ENCODE measurements at regions not wholly inside any gene's neighbourhood (a gene's known extent, or its start where the extent isn't known, plus 50 kb on each side); places are given as distances from the start of the nearest gene placed in this dataset.

DNA sequence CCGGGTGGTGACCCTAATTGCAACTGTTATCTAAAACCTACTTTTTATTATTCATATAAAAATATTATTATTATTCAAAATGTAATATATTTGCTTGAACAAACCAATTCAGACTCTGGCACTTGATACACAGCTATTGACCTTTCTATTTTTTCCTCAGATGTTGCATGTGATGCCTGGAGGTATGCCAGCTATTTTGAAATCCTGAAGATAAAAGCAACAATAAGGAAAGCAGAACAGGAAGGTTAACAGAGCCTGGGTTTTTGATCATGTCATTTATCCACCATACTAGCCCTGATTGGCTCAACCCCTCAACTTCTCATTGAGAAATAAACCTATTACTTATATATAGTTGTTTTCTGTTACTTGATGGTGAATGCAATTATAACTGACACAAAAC lies 340.9 kb upstream of the KIF2A start:
- TF ChIP-seq BHLHE40 (IDR thresholded peaks at IDR 0.05; ENCODE audit: borderline replicate concordance) (no peak), SP1 (IDR thresholded peaks at IDR 0.05) (no peak), ELF4 (IDR thresholded peaks at IDR 0.05) (no peak), ARNT (IDR thresholded peaks at IDR 0.05) (no peak), FOXM1 (IDR thresholded peaks at IDR 0.05; ENCODE audit: borderline replicate concordance) (no peak), HDGF (IDR thresholded peaks at IDR 0.05; ENCODE audit: borderline replicate concordance) (no peak), SUZ12 (IDR thresholded peaks at IDR 0.05) (no peak)
